Heart right ventricle (tissue), 16 donors: ENCODE measurements at regions not wholly inside any gene's neighbourhood (a gene's known extent, or its start where the extent isn't known, plus 50 kb on each side); places are given as distances from the start of the nearest gene placed in this dataset.

Experiments
- ATAC-seq, 8 donors: fragments of 200-7000 bp; cut with Tn5 transposase; one replicate each; pipeline ENCODE4 v1.9.1; 2020; ENCODE audit warnings: mild to moderate bottlenecking in 8 of 8, moderate library complexity in 8 of 8, moderate number of reproducible peaks in 1 of 8
- DNase-seq, 2 donors: peaks; one replicate each; pipeline ENCODE4 v3.0.0-alpha.2; 2020
- H3K27ac ChIP-seq, 10 donors: fragments of 200-600 bp; sonication (generic) in 2 of 10; one replicate each; pipeline versions ENCODE4 v1.5.0 to v1.8.0; 2020 to 2022; ENCODE audit warnings: mild to moderate bottlenecking in 3 of 10
- H3K27me3 ChIP-seq, 7 donors: fragments of 200-600 bp; one replicate each; pipeline ENCODE4 v1.8.0; 2021 to 2022; ENCODE audit warnings: mild to moderate bottlenecking in 2 of 7
- H3K36me3 ChIP-seq, 9 donors: fragments of 200-600 bp; sonication (generic) in 1 of 9; one replicate each; pipeline versions ENCODE4 v1.5.0 to v1.8.0; 2020 to 2022; ENCODE audit warnings: mild to moderate bottlenecking in 2 of 9
- H3K4me1 ChIP-seq, 9 donors: fragments of 200-600 bp; sonication (generic) in 1 of 9; one replicate each; pipeline versions ENCODE4 v1.5.0 to v1.8.0; 2020 to 2022; ENCODE audit warnings: mild to moderate bottlenecking in 4 of 9
- H3K4me3 ChIP-seq, 10 donors: fragments of 200-600 bp; sonication (generic) in 2 of 10; one replicate each; pipeline versions ENCODE4 v1.5.0 to v1.8.0; 2020 to 2022; ENCODE audit warnings: mild to moderate bottlenecking in 7 of 10, moderate library complexity in 2 of 10
- H3K9me3 ChIP-seq, 11 donors: fragments of 200-600 bp in 10 of 11; sonication (generic) in 2 of 11; one replicate each; pipeline versions ENCODE4 v1.5.0 to v1.8.0; 2013 to 2022; ENCODE audit warnings: mild to moderate bottlenecking in 2 of 11, control low read depth in 1 of 11, moderate library complexity in 1 of 11
- WGBS, 2 donors: extraction: QIAGEN DNeasy Blood & Tissue Kit; methylation state at CpG; one replicate each; pipeline ENCODE4 v1.1.7; 2013; ENCODE audit warnings: inconsistent platforms in 1 of 2; 5-methylcytosine and 5-hydroxymethylcytosine counted together
- intact Hi-C, 10 donors: fragments of 100-400 bp; cut with DNase I; formaldehyde crosslinking; loops; one replicate each; pipeline versions ENCODE4 v1.11.1 to v1.14.2; 2022
- TF ChIP-seq, protein P1 (sequence below), 9 donors: fragments of 200-600 bp; sonication (generic) in 2 of 9; IDR thresholded peaks; one replicate each; pipeline versions ENCODE4 v1.5.0 to v1.8.0; 2021 to 2022; ENCODE audit warnings: antibody characterized with exemption in 9 of 9, mild to moderate bottlenecking in 5 of 9, moderate library complexity in 1 of 9
- donor health status: Arrhythmogenic right ventricular cardiomyopathy.
- donor health status: ischemic (EF 13 %, LVEDD 7.1; RV severe dilation, severe dysfunction).
- donor health status: healthy with polysubstance abuse.
- donor health status: DM: no; HTN: yes; CAD: no.
- donor health status: DM: no; HTN: no; CAD: no.
- donor health status: ischemic (EF 25% LVEDD 6.9; RV normal size, moderate dysfunction).
- donor health status: ischemic (EF 25% LVEDD 5.7; RV mildly dilated, moderate dysfunction).
- donor health status: healthy.
- donor health status: DM: yes; HTN: yes; CAD: no.
- donor health status: Ischemic cardiomyopathy.
- donor health status: ischemic (EF 35%, LVEDD 5.7; RV mildly dilated, moderate dysfunction).
- donor health status: nonischemic (EF 11% LVEDD 7.7; RV severe dilation, severe dysfunction).
- donor health status: DM: yes; HTN: yes; CAD: no.
- donor health status: PGD.
- donor health status: ischemic (EF 29% LVEDD 5.4; RV normal size, mild dysfunction).
- donor health status: nonischemic (EF 23%, LVEDD 6.1; RV moderate dilation, normal function).

DNA sequence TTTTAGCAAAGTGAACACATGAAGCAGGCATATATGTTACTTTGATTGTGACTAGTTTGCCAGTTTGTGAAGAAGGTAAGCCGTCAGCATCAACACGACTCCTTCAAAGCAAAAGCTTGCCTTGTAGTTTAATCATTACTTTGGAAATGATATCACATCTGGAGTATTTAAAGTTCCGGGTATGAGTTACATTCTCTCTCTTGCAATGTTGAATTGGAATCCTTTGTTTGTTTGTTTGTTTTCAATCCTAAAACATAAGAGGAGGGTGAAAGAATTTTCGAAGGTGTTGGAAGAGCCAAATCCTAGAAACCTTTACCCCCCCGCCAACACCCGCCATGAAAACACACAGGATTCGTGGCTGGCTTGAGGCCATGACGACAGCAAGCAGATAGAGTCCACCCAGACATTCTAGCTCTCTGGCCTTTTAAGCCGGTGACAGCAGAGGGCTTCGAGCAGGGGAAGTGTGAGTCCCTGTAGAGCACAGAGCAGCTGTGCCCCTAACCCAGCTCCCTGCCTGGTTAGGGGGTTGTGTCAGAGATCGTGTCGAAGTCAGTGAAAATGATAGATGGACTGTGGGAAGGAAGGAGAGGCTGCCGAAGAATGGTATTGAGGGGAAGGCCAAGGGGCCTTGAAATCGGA lies 103.8 kb upstream of the SMIM21 start:
- Histone ChIP-seq H3K36me3 (no peaks in the 10 kb centered on the region), H3K27me3 (no peaks in the 10 kb centered on the region), H3K4me3 (no peak overlapping the region), H3K4me1 (no peaks in the 10 kb centered on the region), H3K27ac (peak overlapping the region in 1 of 10 donors; percentile 15), H3K9me3 (no peaks in the 10 kb centered on the region)
- DNase-seq (no peak), ATAC-seq (peak in 2 of 8 donors; percentile 11 to 33)
- intact Hi-C loops: no loop called here
- TF ChIP-seq, protein P1, sequence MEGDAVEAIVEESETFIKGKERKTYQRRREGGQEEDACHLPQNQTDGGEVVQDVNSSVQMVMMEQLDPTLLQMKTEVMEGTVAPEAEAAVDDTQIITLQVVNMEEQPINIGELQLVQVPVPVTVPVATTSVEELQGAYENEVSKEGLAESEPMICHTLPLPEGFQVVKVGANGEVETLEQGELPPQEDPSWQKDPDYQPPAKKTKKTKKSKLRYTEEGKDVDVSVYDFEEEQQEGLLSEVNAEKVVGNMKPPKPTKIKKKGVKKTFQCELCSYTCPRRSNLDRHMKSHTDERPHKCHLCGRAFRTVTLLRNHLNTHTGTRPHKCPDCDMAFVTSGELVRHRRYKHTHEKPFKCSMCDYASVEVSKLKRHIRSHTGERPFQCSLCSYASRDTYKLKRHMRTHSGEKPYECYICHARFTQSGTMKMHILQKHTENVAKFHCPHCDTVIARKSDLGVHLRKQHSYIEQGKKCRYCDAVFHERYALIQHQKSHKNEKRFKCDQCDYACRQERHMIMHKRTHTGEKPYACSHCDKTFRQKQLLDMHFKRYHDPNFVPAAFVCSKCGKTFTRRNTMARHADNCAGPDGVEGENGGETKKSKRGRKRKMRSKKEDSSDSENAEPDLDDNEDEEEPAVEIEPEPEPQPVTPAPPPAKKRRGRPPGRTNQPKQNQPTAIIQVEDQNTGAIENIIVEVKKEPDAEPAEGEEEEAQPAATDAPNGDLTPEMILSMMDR (IDR thresholded peaks at IDR 0.05): no peak
- 61 to 67% methylated on average over 14 of the region's 14 CpGs for WGBS, 2 donors

DNA sequence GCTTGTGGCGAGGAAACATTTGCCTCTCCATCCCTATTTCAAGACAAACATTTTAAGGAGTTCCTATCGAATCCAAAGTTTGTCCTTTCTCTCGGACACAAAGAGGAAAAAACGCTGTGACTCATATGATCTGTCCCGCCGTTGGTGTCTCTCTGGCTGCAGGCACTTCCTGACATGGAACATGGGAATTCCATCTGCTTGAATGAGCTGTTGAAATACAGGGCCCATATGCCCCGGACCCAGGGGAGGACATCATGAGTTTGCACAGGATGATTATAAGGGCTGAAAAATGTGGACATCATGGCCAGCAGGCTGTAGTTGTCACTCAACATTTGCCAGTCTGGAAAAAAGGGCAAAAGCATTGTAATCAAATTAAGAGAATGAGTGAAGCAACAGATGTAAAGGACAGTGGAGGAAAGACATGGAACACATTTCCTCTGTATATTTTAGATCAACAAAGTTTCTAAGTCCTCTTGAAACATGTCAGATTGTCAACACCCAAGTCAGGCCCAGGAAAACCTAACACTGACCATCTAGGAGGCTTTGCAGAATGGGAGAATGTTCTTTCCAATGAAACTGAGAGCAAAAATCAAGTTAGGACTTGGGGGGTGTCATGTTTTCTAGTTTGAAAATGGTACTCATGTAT lies 103.2 kb upstream of the SMIM21 start:
- H3K36me3 ChIP-seq: no peaks in the 10 kb centered on the region
- peak; percentile 64 to 86 (median 83) for ATAC-seq
- 30 to 49% methylated on average over 7 of the region's 7 CpGs for WGBS, 2 donors
- peak overlapping the region in 1 of 10 donors; percentile 25 for H3K27ac ChIP-seq
- no peaks in the 10 kb centered on the region for H3K4me1 ChIP-seq
- no peaks in the 10 kb centered on the region for H3K27me3 ChIP-seq
- TF ChIP-seq, protein P1 (IDR thresholded peaks at IDR 0.05): no peak
- H3K9me3 ChIP-seq: no peaks in the 10 kb centered on the region
- peak; percentile 21 to 31 for DNase-seq
- H3K4me3 ChIP-seq: no peak overlapping the region
- intact Hi-C loops: no loop called here

DNA sequence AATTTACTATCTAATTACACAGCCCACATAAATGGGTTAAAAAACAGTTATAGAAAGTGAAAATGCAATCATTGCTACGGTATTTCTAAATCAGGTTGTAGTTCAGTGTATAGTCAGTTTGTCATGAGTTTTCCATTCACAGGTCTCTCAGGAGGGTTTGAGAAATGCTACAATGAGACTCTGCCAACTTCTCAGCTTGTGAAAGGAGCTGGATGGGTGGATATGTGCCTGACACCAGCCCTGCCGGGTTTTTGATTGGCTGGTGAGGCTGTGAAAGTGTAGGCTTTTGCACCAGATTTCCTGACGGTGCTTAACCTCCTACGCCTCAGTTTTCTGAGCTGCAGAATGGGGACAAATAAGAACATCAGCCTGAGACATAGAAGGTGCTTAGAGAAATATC lies 102.6 kb upstream of the SMIM21 start:
- H3K4me3 ChIP-seq: no peak overlapping the region
- H3K4me1 ChIP-seq: no peaks in the 10 kb centered on the region
- DNase-seq (no peak), ATAC-seq (peak in 3 of 8 donors; percentile 15 to 29 (median 19))
- WGBS, 2 donors: 56 to 57% methylated on average over 4 of the region's 4 CpGs
- H3K27me3 ChIP-seq: no peaks in the 10 kb centered on the region
- no peaks in the 10 kb centered on the region for H3K9me3 ChIP-seq
- intact Hi-C loops: no loop called here
- TF ChIP-seq, protein P1 (IDR thresholded peaks at IDR 0.05): no peak
- no peaks in the 10 kb centered on the region for H3K36me3 ChIP-seq
- H3K27ac ChIP-seq: peak overlapping the region in 1 of 10 donors; percentile 25

DNA sequence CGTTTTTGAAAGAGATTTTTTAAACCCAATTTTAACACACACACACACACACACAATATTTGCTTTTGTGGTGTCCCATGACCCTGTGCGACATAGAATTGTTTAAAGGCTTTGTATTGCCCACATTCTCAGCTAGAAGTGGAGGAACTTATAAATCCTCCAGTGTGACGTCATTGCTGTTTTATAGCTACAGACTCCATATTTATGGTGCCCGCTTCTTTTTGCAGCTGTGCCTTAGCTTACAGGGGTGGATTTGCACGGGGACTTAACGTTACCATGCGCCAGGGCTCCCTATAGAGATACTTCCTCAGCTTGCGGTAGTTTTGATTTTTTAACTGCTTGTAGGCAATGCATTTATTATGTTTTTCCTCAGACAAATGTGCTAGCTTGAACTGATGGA lies 101.9 kb upstream of the SMIM21 start:
- no peaks in the 10 kb centered on the region for H3K36me3 ChIP-seq
- intact Hi-C loops: no loop called here
- no peak for DNase-seq
- no peaks in the 10 kb centered on the region for H3K27me3 ChIP-seq
- no peak overlapping the region for H3K4me3 ChIP-seq
- H3K9me3 ChIP-seq: no peaks in the 10 kb centered on the region
- WGBS, 2 donors: 82 to 91% methylated on average over 8 of the region's 8 CpGs
- no peak overlapping the region for H3K27ac ChIP-seq
- no peak for ATAC-seq
- no peaks in the 10 kb centered on the region for H3K4me1 ChIP-seq
- TF ChIP-seq, protein P1 (IDR thresholded peaks at IDR 0.05): no peak
